Heart left ventricle (tissue), 13 donors: ENCODE measurements at regions not wholly inside any gene's neighbourhood (a gene's known extent, or its start where the extent isn't known, plus 50 kb on each side); places are given as distances from the start of the nearest gene placed in this dataset.

Experiments used
- CTCF ChIP-seq, 12 donors: fragments of 200-600 bp; sonication (generic) in 4 of 12; IDR thresholded peaks; one replicate each; pipeline versions ENCODE4 v1.5.0 to v1.8.0; 2018 to 2022; ENCODE audit warnings: antibody characterized with exemption in 12 of 12, mild to moderate bottlenecking in 5 of 12
- POLR2A ChIP-seq, 2 donors: fragments of 450-650 bp; IDR thresholded peaks; one replicate each; pipeline ENCODE4 v1.6.1; 2017; ENCODE audit warnings: antibody characterized with exemption in 2 of 2, mild to moderate bottlenecking in 2 of 2, moderate library complexity in 2 of 2
- donor health status: ischemic (EF 13 %, LVEDD 7.1; RV severe dilation, severe dysfunction).
- donor health status: DM: no; HTN: yes; CAD: no.
- donor health status: DM: no; HTN: no; CAD: no.
- donor health status: ischemic (EF 25% LVEDD 6.9; RV normal size, moderate dysfunction).
- donor health status: ischemic (EF 25% LVEDD 5.7; RV mildly dilated, moderate dysfunction).
- donor health status: ischemic (EF 35%, LVEDD 5.7; RV mildly dilated, moderate dysfunction).
- donor health status: nonischemic (EF 11% LVEDD 7.7; RV severe dilation, severe dysfunction).
- donor health status: DM: yes; HTN: yes; CAD: no.
- donor health status: PGD.
- donor health status: ischemic (EF 29% LVEDD 5.4; RV normal size, mild dysfunction).
- donor health status: nonischemic (EF 23%, LVEDD 6.1; RV moderate dilation, normal function).

GRCh38 chr18:25929787-25930186 is 160.6 kb downstream of the SS18 start:
- TF ChIP-seq CTCF (IDR thresholded peaks at IDR 0.05) (no peak), POLR2A (IDR thresholded peaks at IDR 0.05) (no peak)
